LNCAP (cell line): ENCODE measurements at regions not wholly inside any gene's neighbourhood (a gene's known extent, or its start where the extent isn't known, plus 50 kb on each side); places are given as distances from the start of the nearest gene placed in this dataset.

Experiments
- CTCF ChIP-seq: fragments of 450-650 bp; IDR thresholded peaks from 2 replicates; pipeline ENCODE4 v1.5.1; 2017; ENCODE audit warnings: mild to moderate bottlenecking

GRCh38 chr1:233816348-233816747 is 88.1 kb upstream of the SLC35F3 start:
- no peak for TF ChIP-seq CTCF

GRCh38 chr1:233819042-233819441 is 85.4 kb upstream of the SLC35F3 start:
- TF ChIP-seq CTCF: no peak

- no peak for TF ChIP-seq CTCF
These were observed 76.0 kb upstream of the SLC35F3 start for GRCh38 chr1:233828480-233828879.

- no peak for TF ChIP-seq CTCF
These were observed 69.9 kb upstream of the SLC35F3 start for GRCh38 chr1:233834609-233835008.

GRCh38 chr1:233843525-233844204 is 60.8 kb upstream of the SLC35F3 start:
- TF ChIP-seq CTCF: no peak

- no peak for TF ChIP-seq CTCF
These were observed 60.2 kb upstream of the SLC35F3 start for GRCh38 chr1:233844275-233844674.

- TF ChIP-seq CTCF: no peak
These were observed 59.8 kb upstream of the SLC35F3 start for GRCh38 chr1:233844692-233845091.
